NCI-H748 (cell line): ENCODE measurements at regions not wholly inside any gene's neighbourhood (a gene's known extent, or its start where the extent isn't known, plus 50 kb on each side); places are given as distances from the start of the nearest gene placed in this dataset.
"Not testable (repeated sequence)": the region's sequence is repeated elsewhere in the genome, so short reads cannot be mapped to it uniquely, and the experiment has no call there.

ENCODE experiments used
- DNase-seq: peaks from one replicate; lab custom pipeline; 2025; ENCODE audit not compliant: unreplicated experiment; lab: John Stamatoyannopoulos, UW

- DNase-seq, result no peak
These were observed 169.0 kb upstream of the NECTIN3 start for GRCh38 chr3:110902453-110903085.

- no peak for DNase-seq
These were observed 167.7 kb upstream of the NECTIN3 start for GRCh38 chr3:110903771-110904519.

- DNase-seq, result no peak
These were observed 167.1 kb upstream of the NECTIN3 start for GRCh38 chr3:110904520-110904890.

- no peak for DNase-seq
These were observed 166.5 kb upstream of the NECTIN3 start for GRCh38 chr3:110905121-110905520.

GRCh38 chr3:110909839-110910238 lies 161.8 kb upstream of the NECTIN3 start:
- peak; percentile 34 for DNase-seq

GRCh38 chr3:110910346-110910955 lies 161.2 kb upstream of the NECTIN3 start:
- no peak for DNase-seq

GRCh38 chr3:110918963-110919362 lies 152.7 kb upstream of the NECTIN3 start:
- DNase-seq, result no peak

- no peak for DNase-seq
These were observed 145.8 kb upstream of the NECTIN3 start for GRCh38 chr3:110925798-110926197.

- peak; percentile 47 for DNase-seq
These were observed 143.5 kb upstream of the NECTIN3 start for GRCh38 chr3:110928016-110928662.

- DNase-seq, result no peak
These were observed 141.8 kb upstream of the NECTIN3 start for GRCh38 chr3:110929816-110930215.

GRCh38 chr3:110932567-110932966 lies 139.0 kb upstream of the NECTIN3 start:
- no peak for DNase-seq

- no peak for DNase-seq
These were observed 137.7 kb upstream of the NECTIN3 start for GRCh38 chr3:110933821-110934426.

GRCh38 chr3:110938629-110939028 lies 133.0 kb upstream of the NECTIN3 start:
- no peak for DNase-seq

- no peak for DNase-seq
These were observed 131.6 kb upstream of the NECTIN3 start for GRCh38 chr3:110940055-110940454.

GRCh38 chr3:110944782-110945181 lies 126.8 kb upstream of the NECTIN3 start:
- DNase-seq, result no peak

- DNase-seq, result no peak
These were observed 124.8 kb upstream of the NECTIN3 start for GRCh38 chr3:110946810-110947209.

GRCh38 chr3:110949194-110949593 lies 122.4 kb upstream of the NECTIN3 start:
- DNase-seq, result not testable (repeated sequence)

- no peak for DNase-seq
These were observed 116.2 kb upstream of the NECTIN3 start for GRCh38 chr3:110955301-110955880.

- DNase-seq, result no peak
These were observed 115.5 kb upstream of the NECTIN3 start for GRCh38 chr3:110956081-110956480.

GRCh38 chr3:110957247-110958025 lies 114.2 kb upstream of the NECTIN3 start:
- DNase-seq, result no peak
